ENCODE measurements at regions not wholly inside any gene's neighbourhood (a gene's known extent, or its start where the extent isn't known, plus 50 kb on each side); places are given as distances from the start of the nearest gene placed in this dataset.
"Not testable (repeated sequence)": the region's sequence is repeated elsewhere in the genome, so short reads cannot be mapped to it uniquely, and the experiment has no call there.

- DNase-seq = no peak
Observed at GRCh38 chr15:56806148-56806536, 72.8 kb upstream of the ZNF280D start.

GRCh38 chr15:56805466-56806147, 72.3 kb upstream of the ZNF280D start:
- DNase-seq = no peak

GRCh38 chr15:56804938-56805337, 71.6 kb upstream of the ZNF280D start:
- DNase-seq = no peak

GRCh38 chr15:56804279-56804678, 71.0 kb upstream of the ZNF280D start:
- no peak for DNase-seq

GRCh38 chr15:56802161-56802560, 68.9 kb upstream of the ZNF280D start:
- DNase-seq = no peak

GRCh38 chr15:56798639-56799038, 65.3 kb upstream of the ZNF280D start:
- DNase-seq = no peak

GRCh38 chr15:56797720-56798275, 64.5 kb upstream of the ZNF280D start:
- no peak for DNase-seq

GRCh38 chr15:56795502-56795901, 62.2 kb upstream of the ZNF280D start:
- DNase-seq = no peak

GRCh38 chr15:56794553-56795329, 61.4 kb upstream of the ZNF280D start:
- no peak for DNase-seq

GRCh38 chr15:56794165-56794552, 60.9 kb upstream of the ZNF280D start:
- no peak for DNase-seq

- DNase-seq = no peak
Observed at GRCh38 chr15:56792211-56792610, 58.9 kb upstream of the ZNF280D start.

GRCh38 chr15:56791521-56791920, 58.2 kb upstream of the ZNF280D start:
- not testable (repeated sequence) for DNase-seq

- no peak for DNase-seq
Observed at GRCh38 chr15:56788359-56788758, 55.0 kb upstream of the ZNF280D start.

- DNase-seq = no peak
Observed at GRCh38 chr15:56786966-56787365, 53.7 kb upstream of the ZNF280D start.

- no peak for DNase-seq
Observed at GRCh38 chr15:56783857-56784661, 50.8 kb upstream of the ZNF280D start.

GRCh38 chr15:56783156-56783856, 50.0 kb upstream of the ZNF280D start:
- DNase-seq = no peak
